Activated CD4-positive, alpha-beta memory T cell treated with anti-CD3 and anti-CD28 coated beads, Interleukin-2, amount 10 ng/mL, durations not matched to agents 7 days and 5 days (primary cell): ENCODE measurements at regions not wholly inside any gene's neighbourhood (a gene's known extent, or its start where the extent isn't known, plus 50 kb on each side); places are given as distances from the start of the nearest gene placed in this dataset.

Source experiments
- CTCF ChIA-PET: fragments of 350-600 bp; sonication (Branson Sonifier 250); formaldehyde crosslinking; loops from one replicate; lab custom pipeline; 2021; ENCODE audit warnings: antibody characterized with exemption, inconsistent platforms; lab: Charles Lee
- POLR2A ChIA-PET: fragments of 350-600 bp; sonication (Branson Sonifier 250); formaldehyde crosslinking; loops from one replicate; lab custom pipeline; 2021; ENCODE audit warnings: antibody characterized with exemption; lab: Charles Lee
- DNase-seq: peaks from one replicate; pipeline ENCODE4 v3.0.0-alpha.2; 2020
- H3K27ac Mint-ChIP-seq: one replicate; pipeline ENCODE4 v1.8.0; 2021; ENCODE audit warnings: mild to moderate bottlenecking, mixed read lengths
- H3K27me3 Mint-ChIP-seq: one replicate; pipeline ENCODE4 v1.8.0; 2021; ENCODE audit warnings: mixed read lengths
- H3K36me3 Mint-ChIP-seq: one replicate; pipeline ENCODE4 v1.8.0; 2021; ENCODE audit warnings: low read depth, mixed read lengths
- H3K4me1 Mint-ChIP-seq: one replicate; pipeline ENCODE4 v1.8.0; 2021; ENCODE audit warnings: mixed read lengths
- H3K4me3 Mint-ChIP-seq: one replicate; pipeline ENCODE4 v1.8.0; 2021; ENCODE audit warnings: mild to moderate bottlenecking, mixed read lengths
- H3K9me3 Mint-ChIP-seq: one replicate; pipeline ENCODE4 v1.8.0; 2021; ENCODE audit warnings: mixed read lengths

DNA sequence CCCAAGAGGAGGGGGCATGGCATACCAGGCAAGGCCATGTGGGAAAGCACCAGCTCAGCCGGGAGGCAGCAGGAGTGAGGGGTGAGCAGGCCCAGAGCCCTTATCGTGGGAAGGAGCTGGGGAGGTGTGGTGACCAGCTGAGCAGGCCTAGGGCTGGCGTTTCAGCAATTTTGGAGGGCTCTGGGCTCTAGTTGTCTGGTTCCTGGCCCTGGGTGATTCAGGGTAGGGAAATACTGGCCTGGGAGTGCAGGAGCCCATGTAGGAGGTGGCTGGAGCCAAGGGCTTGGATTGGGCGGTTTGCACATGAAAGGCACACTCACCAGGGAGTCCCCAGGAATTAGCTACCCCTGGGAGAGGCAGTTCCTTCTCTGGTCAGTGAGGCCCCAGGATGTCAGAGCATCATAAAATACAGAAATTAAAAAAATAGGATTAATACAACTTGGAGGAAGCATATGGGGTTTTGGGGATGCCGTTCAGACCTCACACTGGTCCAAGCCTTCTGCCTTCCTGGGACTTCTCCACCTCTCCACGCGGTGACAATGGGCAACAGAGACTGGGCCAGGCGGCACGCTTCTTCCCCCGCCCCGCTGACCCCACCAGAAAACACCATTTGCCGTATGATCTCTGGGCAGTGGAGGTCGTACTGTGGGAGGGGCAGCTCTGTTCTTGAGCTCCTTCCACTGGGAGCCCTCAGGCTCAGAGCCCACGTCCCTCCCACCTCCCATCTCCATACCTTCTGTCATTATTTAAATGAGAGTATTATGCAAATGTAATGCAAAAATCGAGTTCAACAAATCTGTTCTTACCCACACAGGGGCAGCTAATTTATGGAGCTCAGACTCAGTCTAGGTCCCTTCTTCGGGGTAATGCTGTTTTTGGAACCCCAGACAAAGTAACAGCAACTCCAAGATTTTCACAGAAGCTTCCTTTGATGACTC, 133.0 kb upstream of the FAM20C start:
- Mint-ChIP-seq H3K36me3 (no peaks in the 10 kb centered on the region), H3K27ac (no peak overlapping the region), H3K27me3 (no peaks in the 10 kb centered on the region), H3K9me3 (no peaks in the 10 kb centered on the region), H3K4me3 (no peak overlapping the region), H3K4me1 (no peaks in the 10 kb centered on the region)
- DNase-seq: no peak
- ChIA-PET CTCF (no interaction called here), POLR2A (no interaction called here)

DNA sequence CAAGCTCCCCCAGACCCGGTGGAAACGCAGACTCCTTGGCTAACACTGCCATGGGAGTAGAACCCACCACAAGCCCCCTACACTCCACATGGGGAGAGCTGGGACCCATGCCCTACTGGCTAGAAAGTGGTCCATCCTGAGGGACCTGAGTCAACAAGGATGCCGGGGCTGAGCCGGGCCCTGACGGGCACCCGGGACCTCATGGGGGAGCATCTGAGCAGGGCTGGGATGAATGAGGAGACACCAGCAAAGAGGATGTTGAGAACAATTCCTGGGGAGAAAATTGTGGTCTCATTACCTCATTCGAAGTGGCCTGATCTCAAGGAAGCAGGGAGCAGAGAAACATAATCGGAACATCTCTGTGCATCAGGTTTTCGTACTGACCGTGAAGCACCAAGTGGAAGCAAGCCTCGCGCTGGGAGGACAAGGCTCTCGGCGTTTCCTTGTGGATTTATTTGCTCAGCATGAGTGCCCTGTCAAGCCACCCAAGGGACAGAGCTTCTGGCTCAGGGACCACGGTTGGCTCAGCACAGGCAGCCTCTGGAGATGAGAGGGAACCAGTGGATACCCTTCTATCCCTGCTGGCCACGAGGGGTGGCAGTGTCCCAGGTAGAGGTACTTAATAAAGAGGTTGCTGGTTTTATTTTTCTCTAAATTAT, 132.2 kb upstream of the FAM20C start:
- Mint-ChIP-seq H3K4me3 (no peak overlapping the region), H3K27ac (no peak overlapping the region), H3K4me1 (no peaks in the 10 kb centered on the region), H3K36me3 (no peaks in the 10 kb centered on the region), H3K27me3 (no peaks in the 10 kb centered on the region), H3K9me3 (no peaks in the 10 kb centered on the region)
- ChIA-PET POLR2A (no interaction called here), CTCF (no interaction called here)
- no peak for DNase-seq

DNA sequence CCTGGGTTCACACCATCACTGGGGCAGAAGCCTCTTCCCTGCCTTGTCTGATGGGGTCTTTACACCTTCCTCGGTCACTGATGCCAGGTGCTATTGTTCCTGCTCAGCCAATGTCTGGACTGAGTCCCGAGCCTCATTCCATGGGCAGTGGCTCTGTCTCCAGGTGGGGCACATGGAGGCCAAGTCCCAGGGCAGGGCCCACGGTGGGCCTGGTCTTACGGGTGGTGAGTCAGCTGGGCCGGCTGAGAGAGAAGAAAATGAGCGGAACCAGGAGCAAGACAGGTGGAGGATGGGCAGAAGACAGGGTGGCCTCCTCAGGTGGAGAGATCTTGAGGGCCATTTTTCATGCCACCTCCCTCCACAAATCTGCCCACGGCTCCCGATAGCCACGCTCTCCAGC, 131.7 kb upstream of the FAM20C start:
- Mint-ChIP-seq H3K4me3 (no peak overlapping the region), H3K27ac (no peak overlapping the region)

DNA sequence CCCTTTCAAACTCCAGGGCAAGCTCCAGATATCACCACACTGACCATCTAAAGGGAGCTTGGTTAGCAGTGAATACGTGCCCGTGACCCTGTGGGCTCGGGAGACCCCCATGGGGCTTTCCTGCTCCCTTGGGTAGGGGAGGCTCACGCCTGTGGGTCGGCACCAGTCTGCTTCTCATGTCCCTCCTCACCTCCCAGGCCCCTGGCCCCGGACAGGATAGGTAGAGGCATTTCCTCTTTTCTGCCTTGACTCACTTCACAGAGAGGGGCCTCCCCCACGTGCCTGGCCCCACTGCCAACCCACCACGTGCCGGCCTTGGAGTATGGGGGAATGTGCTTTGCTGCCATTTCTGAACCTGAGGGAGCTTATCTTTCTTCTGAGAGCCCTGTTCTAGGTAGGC, 131.3 kb upstream of the FAM20C start:
- no peak overlapping the region for H3K4me3 Mint-ChIP-seq
- POLR2A ChIA-PET: no interaction called here
- H3K27ac Mint-ChIP-seq: no peak overlapping the region
- CTCF ChIA-PET: no interaction called here
- H3K9me3 Mint-ChIP-seq: no peaks in the 10 kb centered on the region
- no peak for DNase-seq
- H3K27me3 Mint-ChIP-seq: no peaks in the 10 kb centered on the region
- no peaks in the 10 kb centered on the region for H3K36me3 Mint-ChIP-seq
- no peaks in the 10 kb centered on the region for H3K4me1 Mint-ChIP-seq

More for the DNA sequence above, 131.7 kb upstream of the FAM20C start:
- no peaks in the 10 kb centered on the region for H3K4me1 Mint-ChIP-seq
- H3K36me3 Mint-ChIP-seq: no peaks in the 10 kb centered on the region
- no peaks in the 10 kb centered on the region for H3K9me3 Mint-ChIP-seq
- H3K27me3 Mint-ChIP-seq: no peaks in the 10 kb centered on the region
- ChIA-PET POLR2A (no interaction called here), CTCF (no interaction called here)
- DNase-seq: no peak

DNA sequence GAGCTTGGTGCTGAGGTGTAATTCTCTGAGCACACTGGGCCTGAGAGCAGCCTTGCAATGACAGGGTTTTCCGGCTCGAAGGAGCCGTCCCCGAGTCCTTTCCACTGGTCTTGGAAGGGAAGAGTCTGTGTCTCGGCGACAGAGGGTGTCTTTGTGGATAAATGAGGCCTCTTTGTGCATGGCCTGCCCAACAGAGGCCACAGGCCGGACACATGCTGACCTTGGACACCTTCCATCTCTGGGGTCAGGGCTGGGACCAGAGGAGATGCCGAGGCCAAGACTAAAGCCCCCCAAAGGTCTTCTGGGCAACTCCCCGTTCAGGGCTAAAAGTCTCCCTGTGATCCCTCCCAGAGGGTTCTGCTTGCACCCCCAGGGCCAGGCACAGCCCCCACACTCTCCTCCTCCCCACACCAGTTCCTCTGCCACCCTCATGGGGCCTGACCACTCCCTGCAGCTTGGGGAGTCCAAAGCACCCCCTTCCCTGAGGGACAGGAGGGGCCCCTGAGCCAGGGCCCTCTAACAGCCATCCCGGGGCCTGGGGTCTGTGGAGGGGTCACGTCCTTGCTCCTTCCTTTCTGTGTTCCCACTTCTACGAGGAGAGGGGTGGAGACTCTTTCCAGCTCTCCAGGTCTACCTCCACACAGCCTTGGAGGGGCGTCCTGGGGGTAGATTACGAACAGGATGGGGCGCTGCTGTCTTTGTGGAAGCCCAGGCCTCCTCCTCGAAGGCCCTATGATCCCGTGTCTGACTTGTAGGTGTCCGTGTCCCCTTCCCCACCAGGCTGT, 130.6 kb upstream of the FAM20C start:
- Mint-ChIP-seq H3K36me3 (no peaks in the 10 kb centered on the region), H3K4me3 (no peak overlapping the region), H3K9me3 (no peaks in the 10 kb centered on the region), H3K27ac (no peak overlapping the region), H3K27me3 (no peaks in the 10 kb centered on the region), H3K4me1 (no peaks in the 10 kb centered on the region)
- DNase-seq: no peak
- ChIA-PET POLR2A (no interaction called here), CTCF (no interaction called here)

DNA sequence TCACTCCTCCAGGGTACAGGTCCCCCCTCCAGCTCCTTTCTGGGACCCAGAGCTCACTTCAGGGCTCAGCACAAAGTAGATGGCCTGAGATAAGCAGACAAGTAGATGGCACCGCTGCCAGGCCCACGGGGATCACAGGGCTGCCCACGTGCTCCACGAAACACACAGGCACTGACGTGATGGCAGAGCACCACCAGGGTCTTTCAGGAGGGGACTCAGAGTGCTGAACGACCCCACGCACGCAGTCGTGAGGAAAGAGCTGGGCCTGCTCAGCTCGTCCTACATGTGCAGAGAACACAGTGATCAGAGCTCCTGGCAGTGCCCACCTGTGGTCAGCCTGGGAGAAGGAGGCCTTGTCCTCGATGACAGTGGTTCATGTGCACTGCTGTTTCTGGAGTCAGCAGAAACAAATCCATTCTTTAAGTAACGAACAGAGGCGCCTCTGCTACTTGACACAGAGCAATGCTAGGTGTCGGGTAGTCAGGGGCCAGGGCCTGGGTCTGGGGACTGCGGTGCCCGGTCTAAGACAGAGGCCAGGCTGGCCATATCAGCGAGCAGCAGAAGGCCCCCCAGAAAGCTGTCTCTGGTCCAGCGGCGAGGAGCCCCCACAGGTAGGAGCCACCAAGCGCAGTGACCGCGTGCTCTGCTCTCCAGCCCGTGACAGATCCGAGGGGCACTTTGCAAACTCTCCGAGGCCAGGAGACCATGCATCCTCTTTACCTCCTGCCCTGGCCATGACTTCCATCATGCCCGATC, 129.8 kb upstream of the FAM20C start:
- CTCF ChIA-PET: no interaction called here
- Mint-ChIP-seq H3K4me1 (no peaks in the 10 kb centered on the region), H3K36me3 (no peaks in the 10 kb centered on the region)

DNA sequence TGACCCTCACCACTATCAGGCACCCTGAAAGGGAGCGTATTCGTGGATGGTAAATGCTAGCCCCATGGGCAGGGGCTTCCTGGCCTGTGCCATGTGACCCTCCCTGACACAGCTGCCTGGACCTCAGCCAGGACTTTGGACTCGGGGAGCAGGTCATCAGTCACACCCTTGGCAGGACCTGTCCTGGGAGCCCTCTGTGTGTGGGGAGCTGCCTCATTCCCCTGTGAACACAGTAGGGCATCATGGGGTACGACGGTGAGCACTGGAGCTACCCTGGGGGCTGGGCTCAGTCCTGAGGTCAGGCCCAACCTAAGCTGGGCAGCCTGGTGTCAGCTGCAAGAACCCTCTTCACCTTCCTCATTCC, 129.3 kb upstream of the FAM20C start:
- Mint-ChIP-seq H3K27me3 (no peaks in the 10 kb centered on the region), H3K9me3 (no peaks in the 10 kb centered on the region), H3K36me3 (no peaks in the 10 kb centered on the region), H3K4me1 (no peaks in the 10 kb centered on the region), H3K27ac (no peak overlapping the region), H3K4me3 (no peak overlapping the region)
- POLR2A ChIA-PET: no interaction called here
- no peak for DNase-seq
- CTCF ChIA-PET: no interaction called here

More for the DNA sequence above, 129.8 kb upstream of the FAM20C start:
- no peaks in the 10 kb centered on the region for H3K27me3 Mint-ChIP-seq
- POLR2A ChIA-PET: no interaction called here
- DNase-seq: no peak
- H3K4me3 Mint-ChIP-seq: no peak overlapping the region
- no peaks in the 10 kb centered on the region for H3K9me3 Mint-ChIP-seq
- H3K27ac Mint-ChIP-seq: no peak overlapping the region

DNA sequence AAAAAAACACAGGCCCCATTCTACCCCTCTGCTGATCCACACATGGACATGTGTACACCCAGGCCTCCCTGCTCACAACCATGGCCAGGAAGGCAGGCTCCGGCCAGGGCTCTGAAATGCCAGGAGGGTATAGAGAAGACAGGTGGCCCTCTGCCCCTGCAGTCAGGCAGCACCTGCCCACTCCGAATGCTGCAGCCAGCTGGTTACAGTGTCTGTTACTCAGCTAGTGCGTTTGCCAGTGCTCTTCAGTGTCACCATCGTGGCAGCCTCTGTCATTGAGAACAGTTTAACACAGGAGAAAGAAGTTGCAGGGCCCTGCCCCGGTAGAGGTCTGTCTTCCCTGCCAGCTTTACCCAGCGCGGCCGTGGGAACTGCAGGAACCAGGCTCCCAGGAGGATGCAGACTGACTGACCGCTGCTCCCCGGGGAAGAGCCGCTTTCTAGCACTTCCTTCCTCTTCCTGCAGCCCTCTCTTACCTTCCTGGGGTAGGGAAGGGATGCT, 128.8 kb upstream of the FAM20C start:
- CTCF ChIA-PET: no interaction called here
- H3K27me3 Mint-ChIP-seq: no peaks in the 10 kb centered on the region

DNA sequence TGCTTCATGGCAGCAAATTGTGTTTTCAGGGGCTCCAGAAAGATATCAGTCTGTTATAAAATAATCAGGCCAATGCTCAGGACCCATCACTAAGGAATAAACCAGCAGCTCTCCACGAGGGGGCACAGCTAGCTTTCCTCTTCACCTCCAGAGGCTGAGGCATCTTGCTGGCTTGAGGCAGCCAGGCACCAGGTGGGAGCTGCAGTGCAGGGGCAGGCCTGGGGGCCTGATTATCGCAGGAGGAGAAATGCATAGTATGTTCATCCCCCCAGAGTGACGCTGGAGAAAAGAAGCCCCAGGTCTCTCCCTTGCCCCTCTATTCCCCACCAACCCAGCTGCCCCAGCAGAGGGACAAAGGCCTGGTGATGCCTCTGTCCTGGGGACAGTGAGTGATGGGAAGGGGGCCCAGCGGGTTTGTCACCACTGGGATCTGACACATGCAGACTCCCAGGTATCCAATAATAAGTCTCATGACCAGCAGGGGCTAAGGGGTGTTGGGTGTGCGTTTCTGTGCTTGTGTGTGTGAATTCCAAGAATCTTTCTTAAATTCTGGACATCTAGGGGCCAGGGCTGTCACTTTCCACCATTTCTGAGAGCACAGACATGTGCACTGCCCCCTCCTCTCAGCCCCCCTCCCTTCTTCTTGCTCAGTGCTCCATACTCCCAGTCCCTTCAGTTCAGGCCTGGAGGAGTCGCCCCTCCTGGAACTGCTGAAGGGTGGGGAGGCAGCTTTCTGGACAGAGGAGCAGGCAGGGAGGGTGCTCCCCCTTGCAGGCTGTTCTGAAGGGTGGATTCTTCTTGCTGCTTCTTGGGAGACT, 128.1 kb upstream of the FAM20C start:
- no peaks in the 10 kb centered on the region for H3K27me3 Mint-ChIP-seq
- POLR2A ChIA-PET: no interaction called here
- CTCF ChIA-PET: no interaction called here
- H3K9me3 Mint-ChIP-seq: no peaks in the 10 kb centered on the region
- no peaks in the 10 kb centered on the region for H3K36me3 Mint-ChIP-seq
- no peak for DNase-seq
- no peak overlapping the region for H3K27ac Mint-ChIP-seq
- H3K4me3 Mint-ChIP-seq: no peak overlapping the region
- no peaks in the 10 kb centered on the region for H3K4me1 Mint-ChIP-seq

More for the DNA sequence above, 128.8 kb upstream of the FAM20C start:
- Mint-ChIP-seq H3K27ac (no peak overlapping the region), H3K4me3 (no peak overlapping the region), H3K4me1 (no peaks in the 10 kb centered on the region), H3K36me3 (no peaks in the 10 kb centered on the region), H3K9me3 (no peaks in the 10 kb centered on the region)
- no peak for DNase-seq
- POLR2A ChIA-PET: no interaction called here

DNA sequence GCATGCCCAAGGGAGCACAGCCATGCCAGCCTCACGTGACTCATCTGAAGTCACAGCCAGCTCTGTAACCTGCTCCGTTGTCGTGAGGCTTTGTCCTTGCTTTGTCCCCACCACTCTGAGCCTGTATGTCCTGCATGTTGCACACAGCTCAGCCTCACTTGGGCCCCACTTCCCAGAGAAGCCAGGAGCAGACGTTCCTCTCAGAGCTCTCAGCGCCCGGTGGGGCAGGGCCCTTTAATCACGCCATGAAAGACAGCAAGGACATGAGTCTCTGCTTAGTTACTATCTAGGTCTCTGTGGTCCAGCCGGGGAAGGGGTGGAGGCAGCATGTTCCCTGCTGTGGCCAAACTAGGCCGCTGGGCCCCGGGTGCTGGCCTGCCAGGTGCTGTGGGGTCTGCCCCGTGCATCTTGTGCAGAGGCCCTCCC, 127.4 kb upstream of the FAM20C start:
- Mint-ChIP-seq H3K36me3 (no peaks in the 10 kb centered on the region), H3K4me3 (no peak overlapping the region), H3K9me3 (no peaks in the 10 kb centered on the region), H3K27me3 (no peaks in the 10 kb centered on the region), H3K4me1 (no peaks in the 10 kb centered on the region), H3K27ac (no peak overlapping the region)
- ChIA-PET CTCF (no interaction called here), POLR2A (no interaction called here)
- no peak for DNase-seq

DNA sequence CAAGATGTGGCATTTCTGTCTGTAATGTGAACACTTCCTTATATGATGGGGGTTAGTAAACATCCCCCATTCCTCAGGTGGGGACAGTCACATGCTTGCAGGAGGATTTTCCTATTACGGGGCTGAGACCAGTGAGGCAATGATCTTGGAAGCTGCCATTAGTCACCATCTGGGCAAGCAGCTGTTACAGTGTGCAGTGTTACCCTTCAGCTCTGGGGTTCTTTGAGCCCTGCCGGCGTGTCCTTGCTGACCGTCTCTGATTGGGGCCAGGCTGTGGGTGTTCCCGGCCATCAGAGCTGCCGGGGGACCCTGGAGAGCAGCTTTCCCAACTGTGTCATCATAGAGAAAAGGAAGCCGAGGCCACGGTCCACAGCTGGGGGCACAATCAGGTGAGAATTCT, 126.8 kb upstream of the FAM20C start:
- no peaks in the 10 kb centered on the region for H3K27me3 Mint-ChIP-seq
- H3K4me3 Mint-ChIP-seq: no peak overlapping the region
- H3K4me1 Mint-ChIP-seq: no peaks in the 10 kb centered on the region
- DNase-seq: no peak
- POLR2A ChIA-PET: no interaction called here
- H3K36me3 Mint-ChIP-seq: no peaks in the 10 kb centered on the region
- CTCF ChIA-PET: no interaction called here
- H3K9me3 Mint-ChIP-seq: no peaks in the 10 kb centered on the region
- H3K27ac Mint-ChIP-seq: no peak overlapping the region

DNA sequence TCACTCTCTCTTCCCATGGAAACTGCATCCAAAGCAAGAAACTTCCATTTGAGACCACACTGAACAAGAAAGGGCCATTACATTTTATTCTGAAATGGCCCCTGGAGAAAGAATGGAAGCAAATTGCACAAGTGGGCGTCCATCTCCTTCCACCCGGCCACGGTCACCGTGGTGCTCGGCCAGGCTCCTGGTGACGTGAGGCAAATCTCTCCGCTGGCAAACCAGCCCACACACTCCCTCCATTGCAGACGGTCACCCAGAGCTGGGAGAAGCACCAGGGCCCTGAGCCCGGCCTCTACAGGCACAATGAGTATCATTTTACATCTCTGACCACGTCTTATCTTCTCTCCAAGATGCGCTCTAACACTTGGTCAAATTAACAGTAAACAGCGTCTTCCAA, 126.1 kb upstream of the FAM20C start:
- H3K4me1 Mint-ChIP-seq: no peaks in the 10 kb centered on the region
- no peaks in the 10 kb centered on the region for H3K36me3 Mint-ChIP-seq
- H3K27me3 Mint-ChIP-seq: no peaks in the 10 kb centered on the region
- H3K4me3 Mint-ChIP-seq: no peak overlapping the region
- DNase-seq: no peak
- CTCF ChIA-PET: no interaction called here
- H3K27ac Mint-ChIP-seq: no peak overlapping the region
- no peaks in the 10 kb centered on the region for H3K9me3 Mint-ChIP-seq
- POLR2A ChIA-PET: no interaction called here
